ENCODE measurements at regions not wholly inside any gene's neighbourhood (a gene's known extent, or its start where the extent isn't known, plus 50 kb on each side); places are given as distances from the start of the nearest gene placed in this dataset.
"Not testable (repeated sequence)": the region's sequence is repeated elsewhere in the genome, so short reads cannot be mapped to it uniquely, and the experiment has no call there.

DNA sequence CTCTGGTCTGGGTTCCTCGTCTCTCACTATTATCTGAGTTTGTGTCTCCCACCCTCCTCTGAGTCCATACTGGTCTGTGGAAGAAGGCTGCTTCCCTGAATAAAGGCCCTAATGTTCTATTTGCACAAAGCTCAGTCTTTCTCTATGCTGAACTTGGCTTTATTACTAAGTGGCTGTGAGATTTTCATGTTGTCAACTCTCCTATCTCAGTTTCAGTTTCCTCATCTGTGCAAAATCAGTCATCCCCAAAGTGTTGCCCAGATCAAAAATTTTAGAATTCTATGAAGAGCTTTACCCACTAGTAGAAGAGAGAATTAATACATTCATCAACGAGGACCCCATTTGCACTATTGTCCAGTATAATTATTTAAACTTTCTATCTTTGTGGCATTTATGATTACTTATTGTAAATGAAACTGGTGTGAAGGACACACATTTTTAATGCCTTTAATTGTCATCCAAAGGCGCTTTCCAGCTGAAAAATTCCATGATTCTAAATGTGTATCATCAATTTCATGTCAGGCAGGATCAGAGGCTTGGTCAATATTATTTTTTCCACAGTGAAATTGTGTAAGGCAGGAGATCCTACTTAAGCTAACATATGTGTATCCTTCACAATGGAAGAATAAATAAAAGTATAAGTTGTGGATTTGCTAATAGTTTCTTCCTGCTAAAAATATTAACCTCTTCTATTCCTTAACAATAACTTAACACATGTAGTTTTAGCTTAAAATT lies 79.1 kb upstream of the EEA1 start:
- Histone ChIP-seq H3K4me3 (ENCODE audit: low read length, poor library complexity, severe bottlenecking) (no peak overlapping the region), H2AFZ (ENCODE audit: low read length) (no peak overlapping the region), H3K79me2 (ENCODE audit: insufficient read depth, low read length) (no peaks in the 10 kb centered on the region), H4K20me1 (ENCODE audit: insufficient read depth, low read length, poor library complexity, severe bottlenecking) (no peaks in the 10 kb centered on the region), H3K4me1 (ENCODE audit: insufficient read depth, low read length, poor library complexity, severe bottlenecking) (no peaks in the 10 kb centered on the region), H3K9me3 (ENCODE audit: insufficient read depth, low read depth, low read length) (no peaks in the 10 kb centered on the region), H3K27me3 (ENCODE audit: insufficient read depth, low read length, poor library complexity, severe bottlenecking) (no peaks in the 10 kb centered on the region), H3F3A (ENCODE audit: low read depth) (no peaks in the 10 kb centered on the region), H3K9ac (ENCODE audit: low read depth, low read length, poor library complexity, severe bottlenecking) (no peak overlapping the region), H3K9me2 (replicated peaks; ENCODE audit: low read depth, low read length) (no peaks in the 10 kb centered on the region), H3K4me2 (ENCODE audit: low read depth, low read length, poor library complexity, severe bottlenecking) (no peak overlapping the region), H3K36me3 (ENCODE audit: insufficient read depth, low read length) (no peaks in the 10 kb centered on the region)
- TF ChIP-seq EZH2phosphoT487 (IDR thresholded peaks at IDR 0.05; ENCODE audit: borderline replicate concordance) (no peak), CTCF (conservative IDR thresholded peaks at IDR 0.05; ENCODE audit: low read length) (no peak)

DNA sequence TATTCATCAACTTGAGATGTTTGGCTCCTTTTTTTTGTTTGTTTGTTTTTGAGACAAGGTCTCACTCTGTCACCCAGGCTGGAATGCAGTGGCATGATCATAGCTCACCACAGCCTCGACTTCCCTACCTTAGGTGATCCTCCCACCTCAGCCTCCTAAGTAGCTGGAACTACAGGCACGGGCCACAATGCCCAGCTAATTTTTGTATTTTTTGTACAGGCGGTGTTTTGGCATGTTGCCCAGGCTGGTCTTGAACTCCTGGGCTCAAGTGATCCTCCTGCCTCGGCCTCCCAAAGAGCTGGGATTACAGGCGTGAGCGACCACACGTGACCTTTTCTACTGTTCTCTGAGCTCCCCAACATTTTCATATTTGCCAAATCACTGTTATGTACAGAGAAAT lies 79.8 kb upstream of the EEA1 start:
- not testable (repeated sequence) for H2AFZ ChIP-seq (ENCODE audit: low read length); H3K36me3 ChIP-seq (ENCODE audit: insufficient read depth, low read length); H3K9ac ChIP-seq (ENCODE audit: low read depth, low read length, poor library complexity, severe bottlenecking); H3K4me2 ChIP-seq (ENCODE audit: low read depth, low read length, poor library complexity, severe bottlenecking); H3F3A ChIP-seq (ENCODE audit: low read depth); H3K79me2 ChIP-seq (ENCODE audit: insufficient read depth, low read length); H3K9me2 ChIP-seq (replicated peaks; ENCODE audit: low read depth, low read length); H3K27me3 ChIP-seq (ENCODE audit: insufficient read depth, low read length, poor library complexity, severe bottlenecking); H3K4me1 ChIP-seq (ENCODE audit: insufficient read depth, low read length, poor library complexity, severe bottlenecking); H3K4me3 ChIP-seq (ENCODE audit: low read length, poor library complexity, severe bottlenecking); H3K9me3 ChIP-seq (ENCODE audit: insufficient read depth, low read depth, low read length); H4K20me1 ChIP-seq (ENCODE audit: insufficient read depth, low read length, poor library complexity, severe bottlenecking)

DNA sequence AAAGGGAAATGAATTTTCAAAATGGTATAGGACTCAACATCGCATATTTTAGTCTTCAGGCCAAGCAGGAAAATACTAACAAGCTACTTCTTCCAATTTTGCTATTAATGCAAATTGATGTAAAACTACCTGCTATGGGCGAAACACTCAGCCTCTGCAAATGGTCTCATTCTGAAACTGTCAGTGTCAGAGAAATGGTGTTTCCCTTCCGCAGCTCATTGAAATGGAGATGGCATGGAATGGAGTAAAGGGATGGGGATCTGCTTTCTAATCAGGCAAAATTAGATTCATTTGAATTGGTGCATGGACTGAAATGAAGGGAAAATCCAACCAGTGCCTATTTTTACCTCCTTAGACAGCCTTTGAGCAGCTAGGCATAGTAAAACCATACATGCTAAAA lies 80.4 kb upstream of the EEA1 start:
- H3K4me2 ChIP-seq (ENCODE audit: low read depth, low read length, poor library complexity, severe bottlenecking): no peak overlapping the region
- H4K20me1 ChIP-seq (ENCODE audit: insufficient read depth, low read length, poor library complexity, severe bottlenecking): no peaks in the 10 kb centered on the region
- H2AFZ ChIP-seq (ENCODE audit: low read length): no peak overlapping the region
- H3K9me2 ChIP-seq (replicated peaks; ENCODE audit: low read depth, low read length): no peaks in the 10 kb centered on the region
- no peaks in the 10 kb centered on the region for H3K4me1 ChIP-seq (ENCODE audit: insufficient read depth, low read length, poor library complexity, severe bottlenecking)
- H3K36me3 ChIP-seq (ENCODE audit: insufficient read depth, low read length): no peaks in the 10 kb centered on the region
- H3K9me3 ChIP-seq (ENCODE audit: insufficient read depth, low read depth, low read length): no peaks in the 10 kb centered on the region
- H3K27me3 ChIP-seq (ENCODE audit: insufficient read depth, low read length, poor library complexity, severe bottlenecking): no peaks in the 10 kb centered on the region
- H3K9ac ChIP-seq (ENCODE audit: low read depth, low read length, poor library complexity, severe bottlenecking): no peak overlapping the region
- no peaks in the 10 kb centered on the region for H3F3A ChIP-seq (ENCODE audit: low read depth)
- H3K79me2 ChIP-seq (ENCODE audit: insufficient read depth, low read length): no peaks in the 10 kb centered on the region
- no peak for TF ChIP-seq CTCF (conservative IDR thresholded peaks at IDR 0.05; ENCODE audit: low read length)
- TF ChIP-seq EZH2phosphoT487 (IDR thresholded peaks at IDR 0.05; ENCODE audit: borderline replicate concordance): no peak
- H3K4me3 ChIP-seq (ENCODE audit: low read length, poor library complexity, severe bottlenecking): no peak overlapping the region

DNA sequence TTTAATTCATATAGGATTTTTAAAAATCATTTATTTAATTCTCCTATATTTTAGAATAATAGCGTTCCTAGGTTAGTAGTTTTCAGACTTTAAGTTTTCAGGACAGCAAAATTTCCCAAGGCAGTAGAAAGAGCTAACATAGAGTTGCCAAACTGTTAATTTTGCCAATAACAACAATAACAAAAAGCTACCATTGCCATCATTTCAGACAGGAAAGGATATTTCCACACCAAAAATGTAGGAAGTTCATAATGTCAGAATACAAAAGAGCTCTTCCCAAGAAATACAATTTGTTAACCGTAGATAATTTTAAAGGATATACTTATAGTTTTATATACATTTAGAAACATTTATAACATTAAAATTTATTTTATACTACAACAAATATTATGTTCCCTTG lies 81.4 kb upstream of the EEA1 start:
- Histone ChIP-seq H3K9me3 (ENCODE audit: insufficient read depth, low read depth, low read length) (no peaks in the 10 kb centered on the region), H2AFZ (ENCODE audit: low read length) (no peak overlapping the region), H3K79me2 (ENCODE audit: insufficient read depth, low read length) (no peaks in the 10 kb centered on the region), H3K9ac (ENCODE audit: low read depth, low read length, poor library complexity, severe bottlenecking) (no peak overlapping the region), H3K4me2 (ENCODE audit: low read depth, low read length, poor library complexity, severe bottlenecking) (no peak overlapping the region), H3K36me3 (ENCODE audit: insufficient read depth, low read length) (no peaks in the 10 kb centered on the region), H4K20me1 (ENCODE audit: insufficient read depth, low read length, poor library complexity, severe bottlenecking) (no peaks in the 10 kb centered on the region), H3K4me3 (ENCODE audit: low read length, poor library complexity, severe bottlenecking) (no peak overlapping the region), H3K9me2 (replicated peaks; ENCODE audit: low read depth, low read length) (no peaks in the 10 kb centered on the region), H3K27me3 (ENCODE audit: insufficient read depth, low read length, poor library complexity, severe bottlenecking) (no peaks in the 10 kb centered on the region), H3K4me1 (ENCODE audit: insufficient read depth, low read length, poor library complexity, severe bottlenecking) (no peaks in the 10 kb centered on the region), H3F3A (ENCODE audit: low read depth) (no peaks in the 10 kb centered on the region)
- TF ChIP-seq CTCF (conservative IDR thresholded peaks at IDR 0.05; ENCODE audit: low read length) (no peak), EZH2phosphoT487 (IDR thresholded peaks at IDR 0.05; ENCODE audit: borderline replicate concordance) (no peak)
